Nucleus accumbens (tissue), 56 donors: ENCODE measurements at regions not wholly inside any gene's neighbourhood (a gene's known extent, or its start where the extent isn't known, plus 50 kb on each side); places are given as distances from the start of the nearest gene placed in this dataset.
A peak's percentile ranks its signal among the peaks of the same experiment; 100 is the strongest.

ENCODE experiments used
- DNase-seq, 56 donors: peaks; one replicate each; lab custom pipeline; 2025; lab: John Stamatoyannopoulos, UW

GRCh38 chr5:27388755-27389154 is 350.4 kb upstream of the CDH9 start:
- DNase-seq, result no peak

GRCh38 chr5:27387535-27388073 is 349.2 kb upstream of the CDH9 start:
- no peak for DNase-seq

GRCh38 chr5:27381686-27382085 is 343.3 kb upstream of the CDH9 start:
- no peak for DNase-seq

GRCh38 chr5:27377626-27378025 is 339.2 kb upstream of the CDH9 start:
- DNase-seq, result no peak

GRCh38 chr5:27353970-27354369 is 315.6 kb upstream of the CDH9 start:
- DNase-seq, result no peak

- DNase-seq, result no peak
These were observed 315.2 kb upstream of the CDH9 start for GRCh38 chr5:27353540-27353939.

- no peak for DNase-seq
These were observed 303.0 kb upstream of the CDH9 start for GRCh38 chr5:27341342-27341741.

- no peak for DNase-seq
These were observed 298.4 kb upstream of the CDH9 start for GRCh38 chr5:27336817-27337216.

- peak in 6 of 56 donors; percentile 2 to 59 (median 12) for DNase-seq
These were observed 290.1 kb upstream of the CDH9 start for GRCh38 chr5:27328480-27328879.

- no peak for DNase-seq
These were observed 287.1 kb upstream of the CDH9 start for GRCh38 chr5:27325513-27325912.

- no peak for DNase-seq
These were observed 280.3 kb upstream of the CDH9 start for GRCh38 chr5:27318701-27319100.

GRCh38 chr5:27316271-27316650 is 277.9 kb upstream of the CDH9 start:
- DNase-seq, result no peak

- DNase-seq, result no peak
These were observed 277.2 kb upstream of the CDH9 start for GRCh38 chr5:27315363-27316270.

GRCh38 chr5:27313549-27313948 is 275.2 kb upstream of the CDH9 start:
- DNase-seq, result no peak

- no peak for DNase-seq
These were observed 274.0 kb upstream of the CDH9 start for GRCh38 chr5:27312291-27312893.

- DNase-seq, result no peak
These were observed 273.2 kb upstream of the CDH9 start for GRCh38 chr5:27311544-27311943.

GRCh38 chr5:27308153-27308552 is 269.8 kb upstream of the CDH9 start:
- no peak for DNase-seq

- DNase-seq, result no peak
These were observed 251.8 kb upstream of the CDH9 start for GRCh38 chr5:27290172-27290571.

- DNase-seq, result no peak
These were observed 237.7 kb upstream of the CDH9 start for GRCh38 chr5:27276119-27276518.

- DNase-seq, result no peak
These were observed 237.0 kb upstream of the CDH9 start for GRCh38 chr5:27275345-27275744.

GRCh38 chr5:27269766-27270165 is 231.4 kb upstream of the CDH9 start:
- DNase-seq, result no peak
